Left renal pelvis (tissue), 4 donors: ENCODE measurements at regions not wholly inside any gene's neighbourhood (a gene's known extent, or its start where the extent isn't known, plus 50 kb on each side); places are given as distances from the start of the nearest gene placed in this dataset.
"Not testable (repeated sequence)": the region's sequence is repeated elsewhere in the genome, so short reads cannot be mapped to it uniquely, and the experiment has no call there.

ENCODE experiments used
- DNase-seq, 4 donors: peaks; one replicate each; pipeline ENCODE4 v3.0.0-alpha.2; 2013; ENCODE audit warnings: low read depth in 4 of 4, low spot score in 3 of 4

DNA sequence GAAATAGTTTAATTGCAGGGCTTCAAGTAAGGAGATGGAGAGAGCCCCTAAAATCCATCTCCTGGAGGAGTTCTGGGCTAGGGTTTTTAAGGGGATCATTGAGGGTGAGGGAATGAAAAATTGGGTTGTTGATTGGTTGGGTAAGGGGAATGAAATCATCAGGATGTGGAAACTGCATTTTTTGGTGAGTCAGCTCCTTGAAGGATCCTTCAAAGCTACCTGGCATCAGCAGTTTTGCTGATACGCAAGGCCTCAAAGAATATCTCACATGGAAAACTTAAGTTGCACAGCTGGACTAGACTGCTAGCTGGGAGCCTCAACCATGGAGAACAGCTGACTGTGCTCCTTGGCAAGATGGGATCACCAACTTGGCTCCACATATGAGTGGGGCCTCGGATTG is 136.7 kb downstream of the FGF10 start:
- DNase-seq: no peak

DNA sequence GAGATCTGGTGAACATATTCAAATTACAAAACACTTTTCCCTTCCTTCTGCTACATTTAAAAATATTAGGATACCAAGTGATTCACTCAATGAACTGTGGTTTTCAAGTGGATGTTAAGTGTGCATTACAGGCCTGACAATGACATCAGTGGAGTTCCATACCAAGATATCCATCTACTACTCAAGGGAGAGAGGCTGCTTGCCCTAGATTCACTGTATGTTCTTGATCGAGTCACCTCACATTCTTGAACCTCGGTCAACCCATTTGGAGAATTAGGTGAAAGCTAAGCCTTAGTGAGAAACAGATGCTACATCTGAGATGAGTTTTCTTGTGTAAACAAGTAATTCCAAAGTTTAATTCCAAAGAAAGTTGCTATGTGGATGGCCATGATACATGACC is 142.2 kb downstream of the FGF10 start:
- DNase-seq: no peak

DNA sequence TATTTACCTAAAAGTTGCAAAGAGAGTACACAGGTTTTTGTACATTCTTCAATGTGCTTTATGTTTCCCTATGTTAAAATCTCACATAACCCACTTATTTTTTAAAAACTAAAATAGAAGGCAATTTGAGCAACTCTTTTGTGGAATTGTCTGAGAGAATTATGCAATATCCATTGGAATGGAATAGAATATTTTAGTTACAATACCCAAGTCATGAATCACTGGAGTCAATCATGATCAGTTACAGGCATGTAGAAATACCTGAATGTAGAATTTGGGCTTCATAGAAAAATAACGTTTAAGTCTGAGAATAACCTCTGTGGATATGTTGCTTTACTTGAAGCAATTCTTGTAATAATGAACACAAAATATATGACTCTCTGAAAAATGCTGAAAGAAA is 143.3 kb downstream of the FGF10 start:
- DNase-seq: no peak

DNA sequence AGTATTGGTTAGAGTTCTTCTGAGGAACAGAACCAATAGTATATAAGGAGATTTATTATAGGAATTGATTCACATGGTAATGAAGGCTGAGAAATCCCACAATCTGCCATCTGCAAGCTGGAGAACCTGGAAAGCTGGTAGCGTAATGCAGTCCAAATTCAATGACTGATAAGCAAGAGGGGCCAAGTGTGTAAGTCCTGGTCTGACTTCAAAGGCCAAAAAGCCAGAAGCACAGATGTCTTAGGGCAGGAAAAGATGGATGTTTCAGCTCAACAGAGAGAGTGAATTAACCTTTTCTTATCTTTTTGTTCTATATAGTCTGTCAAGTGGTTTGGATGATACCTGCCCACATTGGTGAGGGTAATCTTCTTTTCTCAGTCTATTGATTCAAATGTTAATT is 146.4 kb downstream of the FGF10 start:
- DNase-seq: no peak

DNA sequence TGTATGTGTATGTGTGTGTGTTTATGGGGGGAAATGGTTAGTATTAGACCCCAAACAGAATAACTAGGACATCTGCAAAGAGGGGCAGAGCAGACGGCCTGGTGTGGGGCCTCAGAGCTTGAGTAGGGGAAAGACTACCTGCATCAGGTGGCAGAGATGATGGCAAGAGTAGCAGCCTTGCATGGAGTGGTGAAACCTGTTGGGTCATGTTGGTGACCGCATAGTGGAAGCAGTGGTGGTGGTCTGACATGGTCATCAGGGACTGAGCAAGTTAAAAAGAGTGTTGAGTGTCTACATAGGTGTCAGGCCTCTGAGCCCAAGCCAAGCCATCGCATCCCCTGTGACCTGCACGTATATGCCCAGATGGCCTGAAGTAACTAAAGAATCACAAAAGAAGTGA is 153.2 kb downstream of the FGF10 start:
- no peak for DNase-seq

DNA sequence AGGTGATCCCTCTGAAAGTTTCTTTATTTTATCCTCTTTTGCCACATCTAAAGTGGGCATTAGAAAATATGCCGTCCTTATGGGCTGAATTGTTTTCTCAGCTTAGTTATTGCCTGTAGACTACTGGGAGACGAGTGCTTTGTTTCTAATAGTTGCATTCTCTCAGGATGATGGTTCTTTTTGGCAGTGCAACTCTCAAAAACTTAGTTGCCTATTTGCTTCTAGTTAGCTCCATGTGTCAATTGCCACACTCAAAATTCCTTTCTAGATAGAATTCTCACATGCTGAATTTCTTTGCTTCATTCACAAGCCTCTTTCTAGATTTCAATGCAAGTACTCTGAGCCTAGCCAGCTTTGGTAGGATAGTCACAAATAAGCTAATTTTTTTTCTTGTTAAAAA is 155.5 kb downstream of the FGF10 start:
- DNase-seq: no peak

DNA sequence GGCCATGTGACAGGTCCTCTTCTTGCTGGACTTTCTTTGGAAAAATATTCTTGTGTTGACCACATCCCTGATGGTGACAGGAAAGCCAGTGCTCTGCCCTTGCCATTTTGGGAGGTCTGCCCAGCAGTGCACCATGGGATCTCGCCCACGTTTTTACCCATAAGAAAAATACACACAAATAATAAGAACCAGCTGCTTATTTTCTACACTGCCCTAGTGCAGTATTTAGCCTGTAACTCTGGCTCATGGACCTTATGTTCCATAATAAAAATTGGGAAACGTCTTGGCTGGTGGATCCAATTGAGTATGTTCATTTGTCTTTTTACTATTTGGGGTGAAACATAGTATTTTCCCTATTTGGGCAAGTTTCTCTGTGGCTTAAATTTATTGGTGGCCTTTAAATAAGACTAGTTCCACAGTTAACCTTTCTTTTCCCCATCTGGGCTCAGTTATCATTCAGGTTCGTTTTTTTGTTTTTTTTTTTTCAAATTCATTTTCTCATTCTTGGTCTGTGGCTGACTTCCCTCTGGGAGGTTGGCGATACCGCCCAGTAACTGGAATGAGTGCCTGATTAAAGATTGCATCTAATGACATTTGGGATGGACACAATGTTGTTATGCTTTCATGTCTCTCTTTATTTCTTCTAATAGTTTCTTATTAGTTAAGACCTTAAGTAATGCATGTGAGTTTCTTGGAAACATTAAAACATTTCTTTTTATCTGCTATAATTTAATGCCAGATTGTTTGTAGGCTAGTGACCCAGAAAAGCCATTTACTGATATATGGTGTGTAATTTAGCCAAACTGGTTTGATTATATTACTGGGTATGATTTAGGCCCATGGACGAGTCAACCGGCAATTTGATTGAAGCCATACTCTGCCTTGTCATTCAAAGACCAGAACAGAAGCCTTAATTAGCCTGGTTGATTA is 163.7 kb downstream of the FGF10 start:
- DNase-seq: no peak

DNA sequence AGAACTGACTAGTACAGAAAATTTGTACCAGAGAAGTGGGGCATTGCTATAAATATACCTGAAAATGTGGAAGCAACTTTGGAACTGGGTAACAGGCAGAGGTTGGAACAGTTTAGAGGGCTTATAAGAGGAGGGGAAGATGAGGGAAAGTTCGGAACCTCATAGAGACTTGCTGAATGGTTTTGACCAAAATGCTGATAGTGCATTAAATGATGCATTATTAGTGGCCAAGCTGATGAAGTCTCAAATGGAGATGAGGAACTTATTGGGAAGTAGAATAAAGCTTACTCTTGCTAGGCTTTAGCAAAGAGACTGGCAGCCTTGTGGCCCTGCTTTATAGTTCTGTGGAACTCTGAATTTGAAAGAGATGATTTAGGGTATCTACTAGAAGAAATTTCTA is 189.8 kb downstream of the FGF10 start:
- DNase-seq: no peak

DNA sequence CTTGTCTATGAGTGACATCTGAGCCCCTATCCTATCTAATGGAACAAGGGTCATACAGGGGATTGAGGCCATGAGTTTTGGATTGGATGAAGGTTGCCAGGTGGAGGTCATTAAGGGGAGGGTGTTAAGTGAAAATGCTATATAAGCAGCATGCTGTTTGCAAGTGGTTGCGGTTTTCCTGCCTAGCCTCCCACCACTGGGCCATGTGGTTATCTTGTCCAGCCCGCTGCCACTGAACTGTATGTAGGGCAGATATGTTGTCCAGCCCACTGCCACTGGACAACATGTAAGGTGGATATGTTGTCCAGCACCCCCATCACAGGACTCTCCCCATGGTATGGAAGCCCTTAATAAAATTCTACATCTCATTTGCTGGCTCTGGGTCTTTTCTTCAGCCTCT is 200.0 kb downstream of the FGF10 start:
- DNase-seq: no peak

DNA sequence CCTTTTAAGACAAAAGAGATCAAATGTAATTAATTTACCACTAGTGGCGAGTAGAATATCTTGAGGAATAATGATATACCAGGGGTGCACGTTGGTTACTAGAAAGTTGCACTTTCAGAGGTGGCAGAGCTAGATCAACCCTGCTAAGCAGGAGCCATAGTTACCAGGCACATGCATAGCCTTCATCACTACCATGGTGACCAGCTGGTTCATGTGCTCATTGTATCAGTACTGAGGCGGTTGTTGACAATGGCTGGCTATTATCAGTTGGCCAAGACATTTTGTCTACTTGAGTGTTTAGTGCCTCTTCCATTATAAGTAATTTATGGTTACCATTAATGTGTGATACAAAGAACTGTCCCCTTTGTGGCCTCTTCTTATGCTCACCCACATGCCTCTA is 201.2 kb downstream of the FGF10 start:
- no peak for DNase-seq

DNA sequence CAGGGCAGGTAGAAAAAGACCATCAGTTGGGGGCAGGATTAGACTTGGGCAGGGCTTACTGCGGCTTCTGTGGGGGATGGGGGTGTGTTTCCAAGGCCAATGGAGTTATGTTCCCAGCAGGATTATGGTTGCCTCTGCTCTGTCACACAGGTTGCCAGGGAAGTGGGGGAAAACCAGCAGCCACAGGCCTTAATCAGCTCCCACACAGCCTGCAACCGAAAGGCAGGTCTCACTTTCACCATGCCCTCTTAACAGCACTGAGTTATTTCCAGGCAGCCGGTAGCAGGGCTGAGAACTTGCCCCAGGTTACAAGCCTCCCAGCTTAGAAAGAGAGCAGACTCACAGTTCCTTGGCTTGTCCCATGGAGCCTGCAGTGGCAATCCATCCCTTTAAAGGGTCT is 205.5 kb downstream of the FGF10 start:
- DNase-seq: no peak

DNA sequence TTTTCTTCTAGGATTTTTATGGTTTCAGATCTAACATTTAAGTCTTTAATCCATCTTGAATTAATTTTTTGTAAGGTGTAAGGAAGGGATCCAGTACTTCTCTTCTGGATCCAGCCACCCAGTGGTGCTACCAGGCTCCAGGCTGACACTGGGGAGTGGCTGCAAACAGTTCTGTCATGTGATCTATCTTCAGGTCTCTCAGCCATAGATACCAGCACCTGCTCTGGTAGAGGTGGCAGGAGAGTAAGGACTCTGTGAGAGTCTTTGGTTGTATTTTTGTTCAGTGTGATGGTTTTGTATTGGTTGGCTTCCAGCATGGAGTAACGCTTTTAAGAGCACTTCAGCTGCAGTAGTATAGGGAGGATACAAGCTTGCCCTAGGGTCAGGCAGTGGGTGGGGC is 205.9 kb downstream of the FGF10 start:
- no peak for DNase-seq

DNA sequence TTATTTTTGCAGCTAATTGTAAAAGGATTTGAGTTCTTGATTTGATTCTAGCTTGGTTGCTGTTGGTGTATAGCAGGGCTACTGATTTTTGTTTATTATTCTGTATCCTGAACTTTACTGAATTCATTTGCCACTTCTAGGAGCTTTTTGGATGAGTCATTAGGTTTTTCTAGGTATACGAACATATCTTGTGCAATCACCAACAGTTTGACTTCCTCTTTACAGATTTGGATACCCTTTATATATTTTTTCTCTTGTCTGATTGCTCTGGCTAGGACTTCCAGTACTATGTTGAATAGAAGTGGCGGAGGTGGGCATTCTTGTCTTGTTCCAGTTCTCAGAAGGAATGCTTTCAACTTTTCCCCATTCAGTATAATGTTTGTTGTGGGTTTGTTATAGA is 210.8 kb downstream of the FGF10 start:
- no peak for DNase-seq

DNA sequence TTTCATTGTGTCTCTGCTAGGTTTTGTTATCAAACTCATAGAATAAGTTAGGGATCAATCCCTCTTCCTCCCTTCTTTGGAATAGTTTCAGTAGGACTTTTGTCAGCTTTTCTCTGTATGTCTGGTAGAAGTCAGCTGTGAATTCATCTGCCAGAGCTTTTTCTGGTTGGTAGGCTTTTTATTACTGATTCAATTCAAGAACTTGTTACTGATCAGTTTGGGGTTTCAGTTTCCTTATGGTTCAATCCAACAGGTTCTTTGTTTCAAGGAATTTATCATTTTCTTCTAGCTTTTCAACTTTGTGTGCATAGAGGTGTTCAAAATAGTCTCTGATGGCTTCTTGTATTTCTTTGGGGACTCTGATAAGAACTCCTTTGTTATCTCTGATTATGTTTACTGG is 221.7 kb downstream of the FGF10 start:
- DNase-seq: no peak

DNA sequence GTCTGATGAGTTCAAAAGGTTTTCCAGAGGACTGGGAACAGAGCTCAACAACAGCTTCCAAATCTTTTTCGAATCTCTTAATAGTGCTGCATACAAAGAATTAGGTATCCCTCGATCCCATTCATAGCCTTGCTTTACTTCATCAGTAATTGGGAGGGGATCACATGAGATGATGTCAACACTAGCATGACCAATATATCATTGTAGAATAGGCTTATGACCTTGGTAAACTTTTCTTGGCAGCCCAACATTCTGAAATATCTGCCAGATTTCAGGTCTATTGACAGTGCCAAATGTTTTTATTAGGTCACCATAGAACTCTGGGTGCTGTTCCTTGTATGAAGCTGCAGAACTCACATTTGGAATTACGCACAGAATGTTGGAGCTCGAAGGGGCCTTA is 228.9 kb downstream of the FGF10 start:
- no peak for DNase-seq

DNA sequence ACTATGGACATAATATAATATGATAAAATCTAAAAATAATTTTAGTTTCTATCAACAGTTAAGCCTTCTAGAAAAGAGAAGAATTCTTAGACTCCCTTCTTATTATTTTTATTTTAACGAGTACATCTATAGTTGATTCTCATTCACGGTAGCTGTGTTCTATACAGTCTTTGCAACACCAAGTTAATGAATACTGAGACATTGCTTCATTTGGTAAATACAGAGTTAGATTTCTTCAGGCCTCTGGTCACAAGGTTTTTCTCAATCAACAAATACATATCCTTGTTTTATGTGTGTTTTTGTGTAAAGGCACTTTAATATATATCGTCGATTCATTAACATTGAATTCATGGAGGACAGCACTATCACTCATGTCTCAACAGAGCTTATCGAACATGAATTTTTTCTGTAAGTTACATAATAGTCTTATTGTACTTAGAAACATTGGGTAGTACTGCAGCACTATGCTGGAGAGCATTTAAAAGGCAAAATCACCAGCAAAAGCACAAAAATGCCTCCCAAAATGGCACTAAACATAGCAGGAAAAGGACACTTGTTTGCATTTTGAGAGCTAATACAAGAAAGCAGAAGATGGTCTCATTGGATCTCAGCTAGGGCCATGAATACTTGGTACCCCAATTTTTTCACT is 239.0 kb downstream of the FGF10 start:
- DNase-seq: no peak

DNA sequence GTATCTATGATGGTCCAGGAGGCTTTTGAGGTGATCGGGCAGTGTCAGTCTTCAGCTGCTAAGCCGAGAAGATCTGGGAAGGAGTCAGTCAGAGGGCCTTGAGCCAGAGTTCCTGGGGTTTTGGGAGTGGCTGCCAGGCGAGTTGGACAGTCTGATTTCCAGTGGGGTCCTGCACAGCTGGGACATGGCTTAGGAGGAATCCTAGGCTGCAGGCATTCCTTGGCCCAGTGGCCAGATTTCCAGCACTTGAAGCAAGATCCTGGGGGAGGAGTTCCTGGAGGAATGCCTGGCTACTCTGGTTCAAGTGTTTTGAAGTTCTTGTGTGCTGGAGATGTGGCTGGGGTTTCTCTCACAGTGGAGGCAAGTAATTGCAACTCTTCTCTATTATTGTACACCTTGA is 271.3 kb downstream of the FGF10 start:
- not testable (repeated sequence) for DNase-seq

DNA sequence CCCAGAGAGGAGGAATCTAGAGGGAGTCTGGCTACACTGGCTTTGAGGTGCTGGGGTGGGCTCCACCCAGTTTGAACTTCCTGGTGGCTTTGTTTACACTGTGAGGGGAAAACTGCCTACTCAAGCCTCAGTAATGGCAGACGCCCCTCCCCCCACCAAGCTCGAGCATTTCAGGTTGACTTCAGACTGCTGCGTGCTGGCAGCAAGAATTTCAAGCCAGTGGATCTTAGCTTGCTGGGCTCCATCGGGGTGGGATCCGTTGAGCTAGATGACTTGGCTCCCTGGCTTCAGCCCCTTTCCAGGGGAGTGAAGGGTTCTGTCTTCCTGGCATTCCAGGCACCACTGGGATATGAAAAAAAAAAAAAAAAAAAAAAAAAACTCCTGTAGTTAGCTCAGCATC is 281.0 kb downstream of the FGF10 start:
- DNase-seq: not testable (repeated sequence)

DNA sequence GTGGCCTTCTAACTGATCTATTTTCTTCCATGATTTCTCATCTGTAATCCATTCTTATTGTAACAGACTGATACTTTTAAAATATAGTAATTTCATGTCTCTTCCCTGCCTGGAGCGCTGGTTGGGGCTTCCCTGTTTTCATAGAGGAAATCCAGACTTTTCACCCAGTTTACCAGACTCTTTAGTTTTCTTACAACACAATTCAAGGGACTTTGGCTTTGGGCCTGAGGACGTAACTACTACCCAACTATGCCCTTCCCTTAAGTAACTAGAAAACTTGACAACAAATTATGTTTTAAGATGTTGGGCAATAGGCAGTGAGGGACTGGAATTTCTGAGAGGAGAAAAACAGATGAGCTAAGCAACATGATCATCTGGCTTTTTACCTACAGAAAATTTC is 289.6 kb downstream of the FGF10 start:
- DNase-seq: no peak

DNA sequence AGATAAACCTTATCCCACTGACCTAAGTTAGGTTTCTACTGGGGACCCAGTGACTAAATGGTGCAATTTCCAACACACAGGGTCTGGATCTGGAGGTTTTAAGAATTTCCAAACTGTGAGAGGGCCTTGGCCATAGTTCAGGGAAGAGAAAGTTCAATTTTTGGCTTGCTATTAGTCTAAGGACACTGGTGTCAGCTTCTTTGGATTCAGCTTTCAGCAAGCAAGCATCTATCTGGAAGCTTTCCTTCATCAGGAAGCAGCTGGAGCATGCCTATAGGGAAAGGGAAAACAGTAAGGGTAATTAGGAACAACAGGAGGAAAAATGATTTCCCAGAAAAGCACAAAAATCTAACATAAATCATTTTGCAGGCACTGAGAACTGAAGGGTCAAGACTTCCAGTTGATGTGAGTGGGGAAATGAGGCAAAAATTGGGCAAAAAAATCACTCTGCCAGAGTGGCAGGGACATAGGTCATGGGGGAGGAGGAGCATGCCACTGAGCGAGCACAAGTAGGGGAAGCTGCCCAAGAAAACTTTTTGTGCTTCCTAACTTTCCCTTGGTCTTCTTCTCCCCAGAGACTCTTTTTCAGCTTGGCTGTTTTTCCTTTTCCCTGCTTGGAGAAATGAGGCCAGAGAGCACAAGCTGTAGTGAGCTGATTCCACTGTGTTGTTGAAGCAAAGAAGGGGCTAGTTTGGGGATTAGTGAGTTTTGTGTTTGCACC is 299.6 kb downstream of the FGF10 start:
- peak in 3 of 4 donors; percentile 12 to 29 (median 24) for DNase-seq

DNA sequence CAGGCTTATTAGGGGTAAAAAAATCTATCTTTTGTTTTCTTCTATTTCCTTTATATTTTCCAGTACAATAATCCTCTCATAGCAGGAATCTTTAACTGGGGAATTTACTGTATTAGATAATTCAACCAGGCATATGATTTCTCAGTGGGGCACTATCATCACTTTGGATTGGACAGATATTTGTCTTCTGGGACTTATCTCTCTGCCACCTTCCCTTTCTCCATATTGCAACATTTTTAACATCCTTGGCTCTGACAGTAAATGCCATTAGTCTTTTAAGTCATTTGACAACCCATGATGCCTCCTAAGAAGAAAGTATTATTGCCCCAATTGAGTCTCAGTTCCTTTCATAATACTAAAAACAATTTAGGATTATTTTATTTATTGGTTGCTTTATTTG is 304.1 kb downstream of the FGF10 start:
- no peak for DNase-seq

DNA sequence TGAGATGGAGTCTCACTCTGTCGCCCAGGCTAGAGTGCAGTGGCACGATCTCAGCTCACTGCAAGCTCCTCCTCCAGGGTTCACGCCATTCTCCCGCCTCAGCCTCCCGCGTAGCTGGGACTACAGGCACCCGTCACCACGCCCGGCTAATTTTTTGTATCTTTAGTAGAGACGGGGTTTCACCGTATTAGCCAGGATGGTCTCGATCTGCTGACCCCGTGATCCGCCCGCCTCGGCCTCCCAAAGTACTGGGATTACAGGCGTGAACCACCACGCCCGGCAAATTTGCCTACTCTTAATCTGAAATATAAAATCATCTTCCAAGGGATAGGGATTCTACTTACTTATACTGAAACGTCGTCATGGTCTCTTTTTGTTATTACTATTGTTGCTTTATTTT is 314.7 kb downstream of the FGF10 start:
- DNase-seq: not testable (repeated sequence)
